IMR-90 (cell line): ENCODE measurements at regions not wholly inside any gene's neighbourhood (a gene's known extent, or its start where the extent isn't known, plus 50 kb on each side); places are given as distances from the start of the nearest gene placed in this dataset.

Experiments
- ATAC-seq: fragments of 200-7000 bp; cut with Tn5 transposase; 2 replicates; pipeline ENCODE4 v1.9.1; 2020; ENCODE audit warnings: low read depth, mild to moderate bottlenecking, moderate library complexity
- BruUV-seq: library from RNA; stranded (reverse); fragments of 400-500 nt; replicated peaks from 2 replicates; lab custom pipeline; 2021; lab: Mats Ljungman, UMichigan
- CTCF ChIA-PET: fragments of 300-600 bp; formaldehyde crosslinking; extraction: SDS; loops from one replicate; lab custom pipeline; 2021; ENCODE audit warnings: antibody characterized with exemption; lab: Yijun Ruan, JAX
- POLR2A ChIA-PET: fragments of 300-600 bp; sonication (Branson Sonifier 250); formaldehyde crosslinking; loops from one replicate; lab custom pipeline; 2022; ENCODE audit warnings: antibody characterized with exemption; ENCODE audit not compliant: unreplicated experiment; lab: Charles Lee
- DNase-seq: peaks from one replicate; pipeline ENCODE4 v3.0.0; 2013
- H2AFZ ChIP-seq: replicated peaks from 2 replicates; pipeline ENCODE3; 2013; ENCODE audit warnings: low read length, mild to moderate bottlenecking; ENCODE audit not compliant: poor library complexity
- H2AK5ac ChIP-seq: 2 replicates; pipeline ENCODE4 v1.6.1; 2013; ENCODE audit warnings: low read depth, low read length, inconsistent platforms
- H2AK9ac ChIP-seq: replicated peaks from 2 replicates; pipeline ENCODE3; 2013; ENCODE audit warnings: mild to moderate bottlenecking, low read depth, low read length, moderate library complexity; ENCODE audit not compliant: poor library complexity
- H2BK120ac ChIP-seq: 2 replicates; pipeline ENCODE4 v1.6.1; 2013; ENCODE audit warnings: low read depth, low read length, inconsistent platforms
- H2BK15ac ChIP-seq: 3 replicates; pipeline ENCODE4 v1.6.1; 2013; ENCODE audit warnings: low read depth, low read length, inconsistent platforms
- H2BK20ac ChIP-seq: 2 replicates; pipeline ENCODE4 v1.6.1; 2013; ENCODE audit warnings: low read depth, mild to moderate bottlenecking, inconsistent platforms, low read length, moderate library complexity
- H2BK5ac ChIP-seq: 2 replicates; pipeline ENCODE4 v1.6.1; 2013; ENCODE audit warnings: mild to moderate bottlenecking, low read depth, low read length, inconsistent platforms; ENCODE audit not compliant: poor library complexity, severe bottlenecking
- H3K14ac ChIP-seq: replicated peaks from 2 replicates; pipeline ENCODE4 v1.6.1; 2013; ENCODE audit warnings: low read depth, low read length, inconsistent platforms
- H3K18ac ChIP-seq: 2 replicates; pipeline ENCODE4 v1.6.1; 2013; ENCODE audit warnings: low read depth, low read length, control low read depth
- H3K23ac ChIP-seq: 2 replicates; pipeline ENCODE4 v1.6.1; 2013; ENCODE audit warnings: low read depth, low read length, inconsistent platforms
- H3K27ac ChIP-seq: 2 replicates; pipeline ENCODE4 v1.5.1; 2013; ENCODE audit warnings: mild to moderate bottlenecking, control low read depth, low read length; ENCODE audit not compliant: insufficient read depth
- H3K27me3 ChIP-seq: 2 replicates; pipeline ENCODE4 v1.6.1; 2013; ENCODE audit warnings: low read length; ENCODE audit not compliant: control insufficient read depth, insufficient read depth
- H3K36me3 ChIP-seq: 2 replicates; pipeline ENCODE4 v1.6.1; 2013; ENCODE audit warnings: low read length, mixed read lengths; ENCODE audit not compliant: control insufficient read depth, insufficient read depth
- H3K4ac ChIP-seq: 2 replicates; pipeline ENCODE4 v1.6.1; 2013; ENCODE audit warnings: low read depth, low read length, inconsistent platforms
- H3K4me1 ChIP-seq: 2 replicates; pipeline ENCODE4 v1.6.1; 2013; ENCODE audit warnings: low read length, mixed read lengths; ENCODE audit not compliant: control insufficient read depth, insufficient read depth
- H3K4me2 ChIP-seq: 2 replicates; pipeline ENCODE4 v1.6.1; 2013; ENCODE audit warnings: low read depth, mild to moderate bottlenecking, control low read depth, low read length, moderate library complexity
- H3K4me3 ChIP-seq: 2 replicates; pipeline ENCODE4 v1.5.1; 2013; ENCODE audit warnings: low read depth, mild to moderate bottlenecking, control low read depth, low read length, moderate library complexity; ENCODE audit not compliant: insufficient read depth
- H3K56ac ChIP-seq: 2 replicates; pipeline ENCODE4 v1.6.1; 2013; ENCODE audit warnings: low read length, inconsistent platforms; ENCODE audit not compliant: insufficient read depth; ENCODE audit errors: extremely low read depth
- H3K79me1 ChIP-seq, 2 experiments: 2 replicates each; pipeline ENCODE4 v1.6.1; 2013; ENCODE audit warnings: low read length in 2 of 2, inconsistent platforms in 1 of 2, low read depth in 1 of 2
- H3K9ac ChIP-seq: 2 replicates; pipeline ENCODE4 v1.6.1; 2013; ENCODE audit warnings: low read depth, low read length, control low read depth
- H3K9me1 ChIP-seq: 2 replicates; pipeline ENCODE4 v1.6.1; 2013; ENCODE audit warnings: low read length, inconsistent platforms; ENCODE audit not compliant: insufficient read depth
- H3K9me3 ChIP-seq: 2 replicates; pipeline ENCODE4 v1.6.1; 2013; ENCODE audit warnings: low read length; ENCODE audit not compliant: control insufficient read depth, insufficient read depth
- H4K20me1 ChIP-seq: 2 replicates; pipeline ENCODE4 v1.6.1; 2013; ENCODE audit warnings: low read length, inconsistent platforms; ENCODE audit not compliant: insufficient read depth
- H4K5ac ChIP-seq: 2 replicates; pipeline ENCODE4 v1.6.1; 2013; ENCODE audit warnings: mild to moderate bottlenecking, low read depth, low read length, control low read depth
- H4K8ac ChIP-seq, 2 experiments: 2 replicates each; pipeline ENCODE4 v1.6.1; 2013; ENCODE audit warnings: low read depth in 2 of 2, low read length in 2 of 2, control low read depth in 1 of 2, inconsistent platforms in 1 of 2
- H4K91ac ChIP-seq: 2 replicates; pipeline ENCODE4 v1.6.1; 2013; ENCODE audit warnings: low read depth, low read length, inconsistent platforms; ENCODE audit not compliant: insufficient read depth
- BHLHE40 ChIP-seq: fragments of 150-350 bp; IDR thresholded peaks from 2 replicates; pipeline ENCODE4 v1.6.1; 2016; ENCODE audit warnings: mild to moderate bottlenecking, low read depth, low read length
- CEBPB ChIP-seq: IDR thresholded peaks from 2 replicates; pipeline ENCODE4 v1.6.1; 2012; ENCODE audit warnings: low read depth, low read length, improper control_type of control experiment
- CTCF ChIP-seq: conservative IDR thresholded peaks from 2 replicates; pipeline ENCODE4 v1.5.1; 2012; ENCODE audit warnings: mild to moderate bottlenecking, low read depth, low read length, improper control_type of control experiment
- MAFK ChIP-seq: IDR thresholded peaks from 2 replicates; pipeline ENCODE4 v1.6.1; 2012; ENCODE audit warnings: low read depth, low read length, improper control_type of control experiment
- MXI1 ChIP-seq: IDR thresholded peaks from 2 replicates; pipeline ENCODE4 v1.6.1; 2012; ENCODE audit warnings: low read depth, mild to moderate bottlenecking, low read length, moderate library complexity, borderline replicate concordance
- NFE2L2 ChIP-seq: fragments of 150-350 bp; IDR thresholded peaks from 2 replicates; pipeline ENCODE4 v1.6.1; 2016; ENCODE audit warnings: low read depth, mild to moderate bottlenecking, low read length
- RFX5 ChIP-seq: IDR thresholded peaks from 2 replicates; pipeline ENCODE4 v1.8.0; 2012; ENCODE audit warnings: low read depth, mild to moderate bottlenecking, low read length, moderate library complexity
- WGBS, 2 experiments: methylation state at CpG; one replicate each; pipeline versions ENCODE4 v1.1.5 to v1.1.7; 2013; ENCODE audit warnings: missing lambda C conversion rate in 2 of 2; ENCODE audit not compliant: insufficient read length in 1 of 2; ENCODE audit errors: extremely low coverage in 2 of 2; 5-methylcytosine and 5-hydroxymethylcytosine counted together
- dilution Hi-C: fragments of 300-500 bp; cut with HindIII; formaldehyde crosslinking; loops from one replicate; pipeline ENCODE4 v1.14.3; 2018; ENCODE audit warnings: low sequenced_read_pairs; ENCODE audit not compliant: unreplicated experiment
- in situ Hi-C: fragments of 300-500 bp; cut with MboI; formaldehyde crosslinking; loops from 3 replicates; pipeline ENCODE4 v1.14.3; 2019; ENCODE audit warnings: low sequenced_read_pairs, inconsistent platforms, mixed read lengths
- intact Hi-C: fragments of 100-400 bp; cut with micrococcal nuclease; formaldehyde crosslinking; loops from 2 replicates; pipeline ENCODE4 v1.10.0; 2022

- Histone ChIP-seq H3K4me2 (no peak overlapping the region), H4K20me1 (no peaks in the 10 kb centered on the region), H3K27ac (no peak overlapping the region), H3K4me3 (no peak overlapping the region), H3K56ac (no peak overlapping the region), H2BK5ac (no peak overlapping the region), H3K4ac (no peak overlapping the region), H2AK9ac (no peak overlapping the region), H3K36me3 (no peaks in the 10 kb centered on the region), H3K9me1 (no peaks in the 10 kb centered on the region), H4K5ac (no peak overlapping the region), H4K8ac (no peak overlapping the region), H2AK5ac (no peak overlapping the region), H2AFZ (no peak overlapping the region), H2BK20ac (no peak overlapping the region), H3K18ac (no peak overlapping the region), H2BK15ac (no peak overlapping the region), H2BK120ac (no peak overlapping the region), H3K9ac (no peak overlapping the region), H4K91ac (no peak overlapping the region), H3K9me3 (peaks cover 7% of the 10 kb centered on the region), H3K79me1 (no peaks in the 10 kb centered on the region), H3K27me3 (no peaks in the 10 kb centered on the region), H3K4me1 (no peaks in the 10 kb centered on the region), H3K23ac (no peak overlapping the region), H3K14ac (no peak overlapping the region)
- WGBS, 2 experiments = 57% methylated on average over 1 of the region's 2 CpGs; no CpG with 5 or more reads in 1 of the 2 experiments
- no peak for ATAC-seq
- ChIA-PET CTCF (no interaction called here), POLR2A (no interaction called here)
- TF ChIP-seq BHLHE40 (no peak), CEBPB (no peak), RFX5 (no peak), NFE2L2 (no peak), CTCF (no peak), MXI1 (no peak), MAFK (no peak)
- intact Hi-C loops (no loop called here), dilution Hi-C loops (no loop called here), in situ Hi-C loops (no loop called here)
- BruUV-seq = no TSS peak
- no peak for DNase-seq
Measured at GRCh38 chr2:228828397-228828796, 442.7 kb downstream of the PID1 start.
